ENCODE measurements at regions not wholly inside any gene's neighbourhood (a gene's known extent, or its start where the extent isn't known, plus 50 kb on each side); places are given as distances from the start of the nearest gene placed in this dataset.

GRCh38 chr4:85391071-85391470, 83.9 kb upstream of the ARHGAP24 start:
- TF ChIP-seq CTCF (conservative IDR thresholded peaks at IDR 0.05; ENCODE audit: low read depth, low read length) (no peak), EZH2 (IDR thresholded peaks at IDR 0.05; ENCODE audit: low read length, unreplicated experiment) (no peak), EZH2phosphoT487 (IDR thresholded peaks at IDR 0.05; ENCODE audit: borderline replicate concordance, low read length) (no peak)
